Endothelial cell of umbilical vein (primary cell): ENCODE measurements at regions not wholly inside any gene's neighbourhood (a gene's known extent, or its start where the extent isn't known, plus 50 kb on each side); places are given as distances from the start of the nearest gene placed in this dataset.

Source experiments
- CTCF ChIP-seq, 2 donors: IDR thresholded peaks; 1 replicate in 1 of 2; 2 replicates in 1 of 2; pipeline ENCODE4 v1.5.1; 2011; ENCODE audit warnings: low read length in 2 of 2, mild to moderate bottlenecking in 2 of 2, moderate library complexity in 2 of 2, control low read depth in 1 of 2, inconsistent platforms in 1 of 2, low read depth in 1 of 2; ENCODE audit not compliant: insufficient read depth in 1 of 2; ENCODE audit errors: extremely low read depth in 1 of 2
- EZH2 ChIP-seq: IDR thresholded peaks from 2 replicates; pipeline ENCODE4 v1.6.1; 2012; ENCODE audit warnings: borderline replicate concordance, low read depth, mild to moderate bottlenecking, moderate library complexity, low read length, inconsistent platforms; ENCODE audit not compliant: severe bottlenecking
- GATA2 ChIP-seq: IDR thresholded peaks from 2 replicates; pipeline ENCODE4 v1.7.0; 2011; ENCODE audit warnings: low read depth, mild to moderate bottlenecking, moderate library complexity, mixed read lengths, low read length; ENCODE audit not compliant: insufficient read length, insufficient read depth
- POLR2A ChIP-seq: IDR thresholded peaks from 2 replicates; pipeline ENCODE4 v1.6.1; 2012; ENCODE audit warnings: low read depth, mild to moderate bottlenecking, control low read depth, low read length
- POLR2AphosphoS5 ChIP-seq: IDR thresholded peaks from 2 replicates; pipeline ENCODE4 v1.6.1; 2012; ENCODE audit warnings: low read depth, mild to moderate bottlenecking, control low read depth, low read length, moderate library complexity; ENCODE audit not compliant: insufficient read depth

- TF ChIP-seq CTCF (IDR thresholded peaks at IDR 0.05; ENCODE audit: extremely low read depth in 1 of 2, insufficient read depth in 1 of 2, low read depth in 1 of 2, low read length in 2 of 2): no peak
- no peak for TF ChIP-seq POLR2A
- no peak for TF ChIP-seq POLR2AphosphoS5
- TF ChIP-seq EZH2: no peak
- TF ChIP-seq GATA2: no peak
These were observed 92.4 kb upstream of the CAST start for GRCh38 chr5:96569770-96570169.
